Upper lobe of left lung (tissue), 4 donors: ENCODE measurements at regions not wholly inside any gene's neighbourhood (a gene's known extent, or its start where the extent isn't known, plus 50 kb on each side); places are given as distances from the start of the nearest gene placed in this dataset.

Experiments used
- POLR2A ChIP-seq, 4 donors: fragments of 450-650 bp; IDR thresholded peaks; one replicate each; pipeline ENCODE4 v1.5.1; 2016 to 2017; ENCODE audit warnings: antibody characterized with exemption in 4 of 4, mild to moderate bottlenecking in 2 of 4
- TF ChIP-seq, protein P1 (sequence below), 6 experiments: fragments of 450-650 bp in 4 of 6; fragments of 200-600 bp in 2 of 6; sonication (generic) in 2 of 6; IDR thresholded peaks; one replicate each; pipeline ENCODE4 v1.5.1; 2016 to 2019; ENCODE audit warnings: antibody characterized with exemption in 6 of 6

DNA sequence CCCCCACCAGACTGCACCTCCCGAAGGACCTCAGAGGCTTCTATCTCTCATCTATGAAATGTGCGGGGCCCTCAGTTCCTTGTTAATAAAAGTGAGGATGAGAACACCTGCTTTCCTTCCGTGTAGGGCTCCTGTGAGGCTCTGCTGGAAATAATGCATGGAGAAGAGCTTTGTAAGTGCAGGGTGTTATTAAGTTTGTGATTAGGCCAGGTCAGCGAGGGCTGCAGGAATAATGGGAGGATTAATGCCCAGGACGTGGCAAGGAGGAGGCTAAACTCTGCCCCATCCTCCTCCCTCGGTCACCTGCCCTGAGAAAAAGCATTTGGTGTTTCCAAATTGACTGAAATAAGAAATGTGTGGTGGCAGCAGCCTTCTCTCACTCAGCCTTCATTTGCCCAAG is 83.5 kb upstream of the HSPA9 start:
- TF ChIP-seq, protein P1, sequence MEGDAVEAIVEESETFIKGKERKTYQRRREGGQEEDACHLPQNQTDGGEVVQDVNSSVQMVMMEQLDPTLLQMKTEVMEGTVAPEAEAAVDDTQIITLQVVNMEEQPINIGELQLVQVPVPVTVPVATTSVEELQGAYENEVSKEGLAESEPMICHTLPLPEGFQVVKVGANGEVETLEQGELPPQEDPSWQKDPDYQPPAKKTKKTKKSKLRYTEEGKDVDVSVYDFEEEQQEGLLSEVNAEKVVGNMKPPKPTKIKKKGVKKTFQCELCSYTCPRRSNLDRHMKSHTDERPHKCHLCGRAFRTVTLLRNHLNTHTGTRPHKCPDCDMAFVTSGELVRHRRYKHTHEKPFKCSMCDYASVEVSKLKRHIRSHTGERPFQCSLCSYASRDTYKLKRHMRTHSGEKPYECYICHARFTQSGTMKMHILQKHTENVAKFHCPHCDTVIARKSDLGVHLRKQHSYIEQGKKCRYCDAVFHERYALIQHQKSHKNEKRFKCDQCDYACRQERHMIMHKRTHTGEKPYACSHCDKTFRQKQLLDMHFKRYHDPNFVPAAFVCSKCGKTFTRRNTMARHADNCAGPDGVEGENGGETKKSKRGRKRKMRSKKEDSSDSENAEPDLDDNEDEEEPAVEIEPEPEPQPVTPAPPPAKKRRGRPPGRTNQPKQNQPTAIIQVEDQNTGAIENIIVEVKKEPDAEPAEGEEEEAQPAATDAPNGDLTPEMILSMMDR (IDR thresholded peaks at IDR 0.05): no peak
- TF ChIP-seq POLR2A (IDR thresholded peaks at IDR 0.05): no peak
